K562 (cell line): ENCODE measurements at regions not wholly inside any gene's neighbourhood (a gene's known extent, or its start where the extent isn't known, plus 50 kb on each side); places are given as distances from the start of the nearest gene placed in this dataset.

Source experiments
- KLF16 ChIP-seq: IDR thresholded peaks from 2 replicates; pipeline ENCODE4 v1.6.1; 2016; ENCODE audit warnings: antibody characterized with exemption
- MBD1 ChIP-seq: fragments of 250-450 bp; sonication (Bioruptor Pico); IDR thresholded peaks from 2 replicates; pipeline ENCODE4 v1.8.0; 2022; ENCODE audit warnings: inconsistent platforms
- MITF ChIP-seq: IDR thresholded peaks from 2 replicates; pipeline ENCODE4 v1.6.1; 2014; ENCODE audit warnings: antibody characterized with exemption
- POLR2AphosphoS2 ChIP-seq: IDR thresholded peaks from 2 replicates; pipeline ENCODE4 v1.6.1; 2012; ENCODE audit warnings: low read length, improper control_type of control experiment
- PRDM10 ChIP-seq: fragments of 450-650 bp; IDR thresholded peaks from 2 replicates; pipeline ENCODE4 v1.6.1; 2018; ENCODE audit not compliant: partially characterized antibody
- TSC22D4 ChIP-seq: fragments of 450-650 bp; IDR thresholded peaks from 2 replicates; pipeline ENCODE4 v1.6.1; 2016; ENCODE audit warnings: missing genetic modification characterization, missing biosample characterization, control low read depth
- ZHX1 ChIP-seq: fragments of 150-350 bp; conservative IDR thresholded peaks from 2 replicates; pipeline ENCODE4 v1.6.1; 2014; ENCODE audit warnings: low read length
- ZNF511 ChIP-seq: sonication (generic); formaldehyde crosslinking; IDR thresholded peaks from 2 replicates; pipeline ENCODE4 v1.8.0; 2022; ENCODE audit warnings: mild to moderate bottlenecking, missing genetic modification reagents
- ZNF668 ChIP-seq: fragments of 250-450 bp; sonication (Bioruptor Pico); IDR thresholded peaks from 2 replicates; pipeline ENCODE4 v1.8.0; 2022; ENCODE audit warnings: mild to moderate bottlenecking, inconsistent platforms
- TF ChIP-seq, protein P1 (sequence below): sonication (generic); formaldehyde crosslinking; IDR thresholded peaks from 2 replicates; pipeline ENCODE4 v1.8.0; 2023; ENCODE audit warnings: mild to moderate bottlenecking, missing genetic modification reagents
- TF ChIP-seq, protein P2 (sequence below): fragments of 250-450 bp; sonication (Bioruptor Pico); IDR thresholded peaks from 2 replicates; pipeline ENCODE4 v1.4.0; 2020; ENCODE audit warnings: mild to moderate bottlenecking
- TF ChIP-seq, protein P3 (sequence below): sonication (generic); formaldehyde crosslinking; IDR thresholded peaks from 2 replicates; pipeline ENCODE4 v1.8.1; 2022; ENCODE audit warnings: missing genetic modification reagents

- TF ChIP-seq, protein P1, sequence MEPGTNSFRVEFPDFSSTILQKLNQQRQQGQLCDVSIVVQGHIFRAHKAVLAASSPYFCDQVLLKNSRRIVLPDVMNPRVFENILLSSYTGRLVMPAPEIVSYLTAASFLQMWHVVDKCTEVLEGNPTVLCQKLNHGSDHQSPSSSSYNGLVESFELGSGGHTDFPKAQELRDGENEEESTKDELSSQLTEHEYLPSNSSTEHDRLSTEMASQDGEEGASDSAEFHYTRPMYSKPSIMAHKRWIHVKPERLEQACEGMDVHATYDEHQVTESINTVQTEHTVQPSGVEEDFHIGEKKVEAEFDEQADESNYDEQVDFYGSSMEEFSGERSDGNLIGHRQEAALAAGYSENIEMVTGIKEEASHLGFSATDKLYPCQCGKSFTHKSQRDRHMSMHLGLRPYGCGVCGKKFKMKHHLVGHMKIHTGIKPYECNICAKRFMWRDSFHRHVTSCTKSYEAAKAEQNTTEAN (CRISPR knock-in tag), result no peak
- no peak for TF ChIP-seq POLR2AphosphoS2
- no peak for TF ChIP-seq MBD1
- TF ChIP-seq, protein P2, sequence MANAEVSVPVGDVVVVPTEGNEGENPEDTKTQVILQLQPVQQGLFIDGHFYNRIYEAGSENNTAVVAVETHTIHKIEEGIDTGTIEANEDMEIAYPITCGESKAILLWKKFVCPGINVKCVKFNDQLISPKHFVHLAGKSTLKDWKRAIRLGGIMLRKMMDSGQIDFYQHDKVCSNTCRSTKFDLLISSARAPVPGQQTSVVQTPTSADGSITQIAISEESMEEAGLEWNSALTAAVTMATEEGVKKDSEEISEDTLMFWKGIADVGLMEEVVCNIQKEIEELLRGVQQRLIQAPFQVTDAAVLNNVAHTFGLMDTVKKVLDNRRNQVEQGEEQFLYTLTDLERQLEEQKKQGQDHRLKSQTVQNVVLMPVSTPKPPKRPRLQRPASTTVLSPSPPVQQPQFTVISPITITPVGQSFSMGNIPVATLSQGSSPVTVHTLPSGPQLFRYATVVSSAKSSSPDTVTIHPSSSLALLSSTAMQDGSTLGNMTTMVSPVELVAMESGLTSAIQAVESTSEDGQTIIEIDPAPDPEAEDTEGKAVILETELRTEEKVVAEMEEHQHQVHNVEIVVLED (CRISPR knock-in tag), result no peak
- TF ChIP-seq, protein P3, sequence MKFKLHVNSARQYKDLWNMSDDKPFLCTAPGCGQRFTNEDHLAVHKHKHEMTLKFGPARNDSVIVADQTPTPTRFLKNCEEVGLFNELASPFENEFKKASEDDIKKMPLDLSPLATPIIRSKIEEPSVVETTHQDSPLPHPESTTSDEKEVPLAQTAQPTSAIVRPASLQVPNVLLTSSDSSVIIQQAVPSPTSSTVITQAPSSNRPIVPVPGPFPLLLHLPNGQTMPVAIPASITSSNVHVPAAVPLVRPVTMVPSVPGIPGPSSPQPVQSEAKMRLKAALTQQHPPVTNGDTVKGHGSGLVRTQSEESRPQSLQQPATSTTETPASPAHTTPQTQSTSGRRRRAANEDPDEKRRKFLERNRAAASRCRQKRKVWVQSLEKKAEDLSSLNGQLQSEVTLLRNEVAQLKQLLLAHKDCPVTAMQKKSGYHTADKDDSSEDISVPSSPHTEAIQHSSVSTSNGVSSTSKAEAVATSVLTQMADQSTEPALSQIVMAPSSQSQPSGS (CRISPR knock-in tag), result no peak
- peak; percentile 89 for TF ChIP-seq MITF
- TF ChIP-seq TSC22D4 (tag), result no peak
- TF ChIP-seq PRDM10, result peak; percentile 23
- no peak for TF ChIP-seq ZNF668 (CRISPR knock-in tag)
- TF ChIP-seq KLF16, result peak; percentile 98
- no peak for TF ChIP-seq ZNF511 (CRISPR knock-in tag)
- no peak for TF ChIP-seq ZHX1
These were observed 360.0 kb upstream of the PROK2 start (continued) for GRCh38 chr3:72144773-72145505.
